GM21529 (cell line): ENCODE measurements at regions not wholly inside any gene's neighbourhood (a gene's known extent, or its start where the extent isn't known, plus 50 kb on each side); places are given as distances from the start of the nearest gene placed in this dataset.

ENCODE experiments used
- ATAC-seq: cut with Tn5 transposase; IDR thresholded peaks from one replicate; pipeline ENCODE4 v1.9.1; 2021; ENCODE audit not compliant: unreplicated experiment

DNA sequence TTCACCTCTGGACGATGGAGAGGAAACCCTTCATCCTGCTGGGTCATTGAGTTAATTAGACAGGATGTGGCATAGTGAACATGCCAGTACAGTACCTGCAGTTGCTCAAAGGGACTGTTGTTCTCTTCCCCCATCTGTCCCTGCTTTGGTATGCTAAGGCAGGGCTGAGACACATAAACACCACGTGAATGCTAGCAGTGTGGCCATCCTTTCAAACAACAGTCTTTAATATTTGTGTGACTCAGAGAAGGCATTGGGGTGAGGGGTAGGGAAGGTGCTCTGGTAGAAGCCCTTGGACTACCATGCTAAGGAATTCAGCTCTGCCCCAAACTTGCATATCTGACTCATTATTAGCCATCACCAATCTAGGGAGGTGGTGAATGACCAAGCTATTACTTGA, 180.2 kb upstream of the ZNF618 start:
- ATAC-seq = no peak

DNA sequence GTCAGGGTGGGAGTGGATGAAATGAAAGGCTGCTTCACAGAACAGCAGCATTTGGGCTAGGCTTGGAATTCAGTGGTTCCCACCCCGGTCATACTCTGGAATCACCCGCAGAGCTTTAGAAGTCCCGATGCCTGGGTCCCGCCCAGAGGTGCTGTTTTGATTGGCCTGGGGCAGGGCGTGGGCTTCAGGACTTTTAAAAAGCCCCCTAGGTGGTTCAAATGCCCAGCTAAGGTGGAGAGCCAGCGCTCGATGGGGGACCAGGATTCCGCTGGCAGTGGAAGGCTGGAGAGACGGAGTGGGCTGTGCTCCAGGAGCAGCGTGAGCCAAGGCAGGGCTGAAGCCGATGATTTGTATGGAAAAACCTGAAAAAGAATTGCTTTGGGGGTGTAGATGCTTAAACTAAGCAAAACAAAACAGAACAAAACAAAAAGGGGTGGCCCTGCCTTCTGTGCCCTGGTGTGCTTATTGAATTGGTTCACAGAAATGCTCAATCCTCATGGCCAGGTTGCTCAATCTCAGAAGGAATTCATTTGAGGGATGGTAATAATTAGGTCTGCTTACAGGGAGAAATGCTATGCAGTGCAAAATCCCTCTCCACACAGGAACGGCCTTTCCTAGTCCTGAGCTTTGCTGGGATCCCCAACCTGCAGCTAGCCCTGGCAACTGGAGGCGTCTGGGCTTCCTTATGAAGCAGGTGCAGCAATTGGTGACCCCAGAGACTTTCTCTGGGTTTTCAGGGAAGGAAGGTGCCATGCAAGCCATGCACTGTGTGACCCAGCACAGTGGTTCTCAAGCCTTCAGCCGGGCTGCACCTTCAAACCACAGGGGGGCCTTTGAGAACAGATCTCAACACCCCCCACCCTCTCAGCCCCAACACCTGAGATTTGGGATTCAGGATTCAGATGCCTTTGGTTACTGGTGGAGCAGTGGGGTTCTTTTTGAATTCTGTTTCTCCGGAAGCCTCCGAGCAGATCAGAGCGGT, 174.0 kb upstream of the ZNF618 start:
- ATAC-seq = no peak

DNA sequence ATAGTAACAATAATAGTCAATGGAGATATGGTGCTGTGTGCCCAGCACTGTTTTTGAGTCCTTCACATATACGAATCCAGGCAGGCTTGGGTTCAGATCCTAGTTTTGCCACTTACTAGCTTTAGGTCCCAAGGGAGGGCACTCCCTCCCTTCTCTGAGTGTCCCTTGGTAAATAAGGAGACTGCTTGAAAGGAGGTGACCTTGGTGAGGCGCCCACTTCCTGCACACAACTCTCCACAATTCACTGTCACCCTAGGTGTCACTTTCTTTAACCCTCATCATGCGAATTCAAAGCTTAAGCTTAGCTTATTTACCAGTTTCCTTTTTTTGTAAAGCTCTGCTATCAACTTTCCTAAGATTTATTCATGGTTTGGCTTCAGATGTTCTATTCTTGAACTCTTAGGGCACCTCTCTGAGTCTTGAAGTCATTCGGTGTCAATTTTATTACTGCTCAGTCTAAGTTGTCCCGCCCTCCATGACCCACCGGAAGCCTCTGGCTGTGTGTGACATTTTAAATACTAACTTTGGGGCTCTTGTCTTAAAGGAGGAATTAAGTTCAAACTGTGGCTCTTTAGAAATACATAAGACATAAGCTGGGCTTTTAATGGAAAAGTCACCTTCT, 170.7 kb upstream of the ZNF618 start:
- no peak for ATAC-seq

DNA sequence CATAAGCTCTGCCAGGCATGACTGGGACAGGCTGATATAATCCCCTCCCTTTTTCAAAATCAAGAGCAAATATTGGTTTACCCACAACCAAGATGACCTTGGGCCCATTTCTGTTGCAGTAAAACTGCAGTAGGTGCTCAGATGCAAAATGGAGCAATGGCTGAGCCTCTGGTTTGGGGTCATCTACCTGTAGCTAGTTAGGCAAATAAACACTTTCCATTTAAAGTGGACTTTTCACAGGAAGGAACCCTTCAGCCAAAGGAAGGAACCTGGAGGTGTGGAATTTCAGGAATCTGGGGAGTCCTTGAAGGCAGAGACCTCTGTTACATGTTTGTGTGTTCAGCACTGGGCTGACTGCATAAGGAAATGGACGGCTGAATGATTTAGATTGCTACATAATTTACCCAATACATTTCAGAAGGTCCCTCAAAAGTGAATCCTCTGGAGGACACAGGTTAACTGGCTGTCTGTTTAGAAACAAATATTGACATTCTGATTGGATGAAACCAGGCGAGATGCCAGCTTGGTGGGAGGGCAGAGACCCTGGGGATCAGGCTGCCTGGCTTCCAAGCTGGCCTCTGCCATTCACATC, 170.1 kb upstream of the ZNF618 start:
- ATAC-seq = no peak

DNA sequence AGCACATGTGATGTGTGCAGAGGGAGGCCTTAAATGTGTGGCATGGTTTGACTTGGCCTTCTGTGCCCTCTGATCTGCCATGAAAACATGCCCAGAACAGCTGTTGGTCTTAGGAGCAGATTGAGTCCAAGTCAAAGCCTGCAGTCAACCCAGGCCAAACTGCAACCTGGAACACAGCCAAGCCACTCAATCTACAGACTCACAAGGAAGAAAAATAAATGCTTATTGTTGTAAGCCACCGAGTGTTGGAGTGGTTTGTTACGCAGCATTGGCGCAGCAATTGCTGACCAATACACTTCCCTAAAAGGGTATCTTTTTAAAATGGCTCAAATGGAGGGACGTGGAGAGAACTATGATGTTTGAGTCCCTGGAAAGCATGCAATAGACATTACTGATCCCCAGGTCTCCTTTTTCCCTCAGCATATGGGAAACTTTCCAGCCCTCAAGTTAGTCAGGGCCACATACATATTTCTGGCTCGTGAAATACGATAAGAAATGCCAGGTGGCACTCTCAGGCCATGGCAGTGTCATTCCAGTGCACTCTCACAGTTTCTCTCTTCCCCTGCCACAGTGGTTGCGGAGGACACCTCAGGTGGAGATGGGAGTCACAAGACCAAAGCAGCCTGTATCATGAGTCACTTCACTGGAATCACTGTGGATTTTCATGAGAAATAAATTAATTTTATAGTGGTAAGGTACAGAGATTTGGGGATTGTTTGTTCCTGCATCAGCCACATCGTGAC, 168.0 kb upstream of the ZNF618 start:
- ATAC-seq = no peak

DNA sequence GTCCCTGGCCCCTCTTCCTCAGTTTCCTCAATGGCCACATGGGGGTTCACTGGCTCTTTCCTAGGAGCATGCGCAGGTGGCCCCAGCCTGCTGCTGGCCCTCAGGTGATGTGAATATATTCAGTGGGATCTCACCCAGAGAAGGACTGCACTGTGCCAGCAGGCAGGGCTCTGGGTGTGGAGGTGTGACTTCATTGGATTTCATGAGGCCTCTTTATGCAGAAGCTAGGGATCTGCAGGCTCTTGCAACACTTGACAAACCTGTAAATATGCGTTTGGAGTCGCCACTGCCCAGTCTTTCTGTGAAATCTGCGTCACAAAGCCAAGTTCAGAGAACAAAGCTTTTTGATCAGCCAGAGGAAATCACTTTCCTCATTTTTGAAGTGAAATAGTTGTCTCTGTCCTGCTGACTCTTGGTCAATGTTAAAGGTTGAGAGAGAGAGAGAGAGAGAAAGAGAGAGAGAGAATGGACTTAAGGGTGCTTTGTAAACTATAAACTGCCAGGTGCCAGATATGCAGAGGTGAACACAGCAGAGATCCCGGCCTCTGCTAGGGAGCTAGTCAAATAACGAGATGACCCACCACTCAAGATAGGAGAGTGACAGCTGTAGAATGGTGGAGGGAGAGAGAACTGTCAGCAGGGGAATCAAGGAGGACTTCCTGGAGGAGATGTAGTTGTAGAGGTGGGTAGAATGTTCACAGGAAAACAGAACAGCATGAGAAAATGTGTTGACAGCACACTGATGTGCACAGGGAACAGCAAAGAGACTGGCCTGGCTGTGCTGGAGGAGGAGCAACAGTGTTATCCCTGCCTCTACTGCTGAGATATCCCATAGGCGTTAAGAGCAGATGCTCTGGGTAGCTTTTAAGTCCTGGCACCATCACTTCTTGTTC, 167.0 kb upstream of the ZNF618 start:
- no peak for ATAC-seq

DNA sequence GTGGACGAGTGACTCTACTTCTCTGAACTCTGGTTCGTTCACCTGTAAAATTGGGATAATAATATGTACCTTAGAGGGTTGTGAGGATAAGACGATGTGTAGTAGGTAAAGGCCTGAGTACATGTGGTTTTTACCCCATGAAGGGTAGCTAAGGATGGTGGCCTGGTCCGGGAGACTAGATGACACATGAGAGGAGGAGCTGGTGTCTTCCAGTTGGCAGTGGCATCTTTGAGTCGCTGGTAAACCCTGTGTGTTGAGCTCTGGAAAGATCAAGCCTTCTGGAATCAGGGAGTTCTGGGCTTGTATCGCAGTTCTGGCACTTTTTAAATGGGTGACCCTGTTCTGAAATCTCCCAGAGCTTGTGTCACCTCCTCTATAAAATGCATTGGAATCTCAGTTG, 166.4 kb upstream of the ZNF618 start:
- ATAC-seq = no peak

DNA sequence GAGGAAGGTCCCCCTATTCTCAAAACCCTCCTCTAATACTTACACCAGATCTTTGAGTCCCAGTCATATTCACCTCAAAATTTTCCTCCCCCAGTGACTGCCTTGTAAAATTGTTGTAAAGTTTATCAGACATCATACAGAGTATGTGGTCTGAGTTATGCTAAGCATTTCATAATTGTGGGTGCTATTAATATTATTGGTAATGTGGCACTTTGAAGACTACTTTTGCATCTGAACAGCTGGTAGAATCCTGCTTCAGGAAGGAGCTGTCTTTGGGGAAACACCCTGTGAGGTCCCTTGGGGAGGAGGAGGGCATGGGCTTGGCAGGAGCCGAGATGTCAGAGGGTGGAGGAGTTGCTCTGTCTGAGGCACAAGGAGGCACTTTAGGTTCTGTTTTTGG, 164.9 kb upstream of the ZNF618 start:
- no peak for ATAC-seq

DNA sequence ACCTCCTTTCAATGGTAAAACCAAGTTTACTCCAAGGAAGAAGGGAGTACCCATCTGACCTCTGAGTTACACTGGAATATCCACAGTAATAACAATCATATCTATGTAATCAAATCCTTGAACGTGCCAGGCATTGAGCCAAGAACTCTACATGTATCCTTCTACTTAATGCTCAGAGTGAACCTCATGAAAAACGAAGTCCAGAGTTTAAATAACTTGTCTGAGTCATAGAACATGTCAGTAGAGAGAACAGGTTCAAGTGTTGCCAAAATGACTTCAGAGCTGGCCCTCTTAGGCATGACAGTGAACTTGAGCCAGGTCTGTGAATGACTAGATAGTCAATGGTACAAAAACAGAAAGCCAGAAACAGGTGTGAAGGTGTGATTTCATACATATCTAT, 164.1 kb upstream of the ZNF618 start:
- no peak for ATAC-seq

DNA sequence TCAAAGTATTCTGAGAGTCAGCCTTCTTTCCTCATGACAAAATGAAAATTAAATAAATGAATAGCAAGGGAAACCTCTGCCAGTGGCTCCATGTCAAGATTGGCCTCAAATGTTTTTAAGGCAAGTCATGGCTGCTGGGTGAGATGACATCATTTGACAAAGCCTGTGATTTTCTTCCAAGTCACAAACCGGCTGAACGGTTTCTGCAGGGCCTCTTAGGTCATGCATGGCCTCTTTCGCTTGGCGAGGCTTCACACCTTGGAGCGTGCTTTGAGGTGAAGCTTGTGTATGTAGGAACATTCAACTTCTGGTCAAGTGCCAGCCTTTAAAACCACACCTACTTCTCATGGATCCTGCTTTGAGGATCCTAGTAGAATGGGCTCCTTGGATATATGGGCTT, 161.0 kb upstream of the ZNF618 start:
- no peak for ATAC-seq

DNA sequence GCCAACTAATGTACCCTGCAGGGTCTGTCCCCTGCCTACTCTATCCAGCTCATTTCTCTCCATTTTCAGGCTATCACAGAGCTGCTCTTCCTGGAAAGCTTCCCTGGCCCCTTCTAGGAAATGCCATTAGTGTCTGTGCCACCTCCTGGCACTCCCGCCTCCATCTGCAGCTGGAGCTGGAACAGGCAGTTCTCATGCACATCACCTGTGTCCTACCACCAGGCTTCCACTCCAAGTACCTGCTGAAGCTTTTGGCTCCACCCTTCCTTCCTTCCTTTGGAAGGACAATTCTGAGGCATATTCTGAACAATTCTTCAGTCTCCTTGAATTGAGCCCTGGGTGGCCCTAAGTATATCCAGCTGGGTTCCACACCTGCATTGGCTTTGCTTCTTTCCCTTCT, 156.2 kb upstream of the ZNF618 start:
- no peak for ATAC-seq

DNA sequence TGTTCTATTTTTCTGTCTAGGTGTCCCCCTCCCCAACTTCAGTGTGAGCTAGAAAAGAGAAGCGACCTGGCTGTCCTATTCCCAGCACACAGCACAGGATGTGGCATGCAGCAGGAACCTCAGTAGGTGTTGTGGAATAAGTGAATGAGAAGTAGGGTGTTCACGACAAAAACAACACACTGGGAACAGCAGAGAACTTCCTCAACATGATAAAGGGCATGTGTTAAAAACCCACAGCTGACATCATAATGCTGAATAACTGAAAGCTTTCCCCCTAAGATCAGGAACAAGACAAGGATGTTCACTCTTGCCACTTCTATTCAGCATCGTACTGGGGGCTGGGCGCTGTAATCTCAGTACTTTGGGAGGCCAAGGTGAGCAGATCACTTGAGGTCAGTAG, 155.6 kb upstream of the ZNF618 start:
- ATAC-seq = no peak

DNA sequence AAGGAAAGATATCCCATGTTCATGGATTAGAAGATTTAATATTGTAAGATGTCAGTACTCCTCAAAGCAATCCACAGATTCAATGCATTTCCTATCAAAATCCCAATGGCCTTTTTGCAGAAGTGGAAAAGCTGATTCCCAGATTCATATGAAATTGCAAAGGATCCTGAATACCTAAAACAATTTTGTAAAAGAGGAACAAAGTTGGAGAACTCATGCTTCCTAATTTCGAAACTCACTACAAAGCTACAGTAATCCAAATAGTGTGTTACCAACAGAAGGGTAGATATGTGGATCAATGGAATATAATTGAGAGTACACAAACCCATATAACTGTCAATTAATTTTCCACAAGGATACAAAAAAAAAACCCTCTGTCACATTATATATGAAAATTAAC, 154.3 kb upstream of the ZNF618 start:
- ATAC-seq = no peak

DNA sequence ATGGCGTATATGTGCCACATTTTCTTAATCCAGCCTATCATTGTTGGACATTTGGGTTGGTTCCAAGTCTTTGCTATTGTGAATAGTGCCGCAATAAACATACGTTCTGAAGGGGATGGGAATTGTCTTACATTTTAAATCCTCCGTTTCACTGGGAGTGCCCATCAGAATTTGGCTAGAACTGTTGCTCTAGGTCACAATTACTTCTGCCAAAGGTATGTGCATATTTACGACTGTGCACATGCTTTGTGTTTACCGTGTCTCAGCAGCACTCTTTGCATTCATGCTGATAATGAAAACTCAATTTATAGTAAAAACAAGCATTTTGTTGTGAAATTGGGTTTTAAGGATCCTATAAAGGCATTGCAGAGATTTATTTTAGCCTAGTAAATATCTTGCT, 151.9 kb upstream of the ZNF618 start:
- no peak for ATAC-seq

DNA sequence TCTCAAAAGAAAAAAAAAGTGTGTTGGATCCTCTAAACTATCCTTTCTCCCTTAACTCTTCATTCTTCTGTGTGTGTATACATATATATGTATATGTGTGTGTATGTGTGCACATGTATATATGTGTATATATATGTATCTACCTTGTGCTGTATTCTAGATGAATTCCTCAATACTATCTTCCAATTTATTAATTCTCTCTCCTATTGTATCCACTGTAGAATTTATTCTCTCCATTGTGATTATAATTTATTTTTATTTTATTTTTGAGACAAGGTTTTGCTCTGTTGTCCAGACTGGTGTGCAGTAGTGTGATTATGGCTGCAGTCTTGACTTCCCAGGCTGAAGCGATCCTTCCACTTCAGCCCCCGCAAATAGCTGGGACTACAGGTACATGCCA, 147.1 kb upstream of the ZNF618 start:
- ATAC-seq = no peak

DNA sequence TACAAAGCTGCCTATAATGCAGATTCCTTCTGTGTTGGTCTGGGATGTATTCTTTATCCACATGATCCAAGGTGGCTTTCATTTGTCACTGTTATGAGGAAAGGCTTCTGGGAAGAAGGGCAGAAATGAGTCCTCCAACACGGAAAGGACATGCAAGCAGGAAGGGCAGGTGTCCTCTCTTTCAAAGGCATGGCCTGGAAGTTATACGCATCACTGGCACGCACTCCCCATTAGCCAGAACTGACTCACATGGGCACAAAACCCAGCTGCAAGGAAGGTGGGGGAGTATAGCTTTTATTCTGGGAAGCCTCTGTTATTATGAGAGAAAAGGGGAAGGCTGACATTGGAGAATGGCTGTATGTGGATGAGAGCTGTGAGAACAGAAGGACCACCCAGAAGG, 141.3 kb upstream of the ZNF618 start:
- ATAC-seq = no peak

DNA sequence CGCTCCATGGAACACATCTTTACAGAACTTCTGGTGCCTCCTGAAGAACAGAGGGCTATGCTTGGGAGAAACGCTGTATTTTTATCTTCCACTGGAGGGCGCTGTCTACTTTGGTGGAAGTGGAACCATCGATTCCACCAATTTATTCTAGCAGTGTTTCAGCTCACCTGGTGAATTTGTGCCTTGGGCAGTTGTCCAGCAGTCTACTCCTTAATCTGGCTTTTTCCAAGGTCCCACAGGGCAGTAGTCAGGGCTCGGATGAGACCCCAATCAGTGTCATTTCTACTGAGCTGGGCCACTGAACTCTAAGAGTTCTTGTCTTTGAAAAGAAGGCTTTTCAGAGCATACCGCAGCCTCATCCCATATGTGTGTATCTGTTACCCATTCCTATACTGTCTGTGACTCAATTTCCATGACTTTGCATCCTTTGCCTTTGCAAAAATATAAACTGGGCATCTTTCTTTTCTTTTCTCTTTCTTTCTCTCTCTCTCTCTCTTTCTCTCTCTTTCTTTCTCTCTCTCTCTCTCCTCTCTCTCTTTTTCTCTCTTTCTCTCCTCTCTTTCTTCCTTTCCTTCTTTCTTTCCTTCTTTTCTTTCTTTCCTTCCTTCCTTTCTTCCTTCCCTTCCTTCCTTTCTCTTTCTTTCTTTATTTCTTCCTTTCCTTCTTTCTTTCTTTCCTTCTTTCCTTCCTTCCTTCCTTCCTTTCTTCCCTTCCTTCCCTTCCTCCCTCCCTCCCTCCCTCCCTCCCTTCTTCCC, 138.4 kb upstream of the ZNF618 start:
- peak; percentile 57 for ATAC-seq

DNA sequence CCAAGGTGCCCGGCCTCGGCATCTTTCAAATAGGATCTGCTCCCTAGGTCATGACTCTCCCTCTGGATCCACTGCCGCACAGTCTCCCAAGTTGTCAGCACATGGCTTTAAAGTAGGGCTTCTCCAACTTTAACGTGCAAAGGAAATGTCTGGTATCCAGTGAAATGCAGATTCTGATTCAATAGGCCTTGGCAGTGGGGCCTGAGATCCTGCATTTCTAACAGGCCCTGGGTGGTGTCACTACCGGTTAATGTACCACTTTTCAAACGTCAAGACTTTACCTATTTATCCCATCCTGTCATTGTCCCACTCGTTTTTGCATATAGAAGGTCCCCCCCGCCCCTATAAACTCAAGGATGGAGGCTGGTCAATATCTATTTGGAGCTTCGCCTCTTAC, 137.6 kb upstream of the ZNF618 start:
- no peak for ATAC-seq

DNA sequence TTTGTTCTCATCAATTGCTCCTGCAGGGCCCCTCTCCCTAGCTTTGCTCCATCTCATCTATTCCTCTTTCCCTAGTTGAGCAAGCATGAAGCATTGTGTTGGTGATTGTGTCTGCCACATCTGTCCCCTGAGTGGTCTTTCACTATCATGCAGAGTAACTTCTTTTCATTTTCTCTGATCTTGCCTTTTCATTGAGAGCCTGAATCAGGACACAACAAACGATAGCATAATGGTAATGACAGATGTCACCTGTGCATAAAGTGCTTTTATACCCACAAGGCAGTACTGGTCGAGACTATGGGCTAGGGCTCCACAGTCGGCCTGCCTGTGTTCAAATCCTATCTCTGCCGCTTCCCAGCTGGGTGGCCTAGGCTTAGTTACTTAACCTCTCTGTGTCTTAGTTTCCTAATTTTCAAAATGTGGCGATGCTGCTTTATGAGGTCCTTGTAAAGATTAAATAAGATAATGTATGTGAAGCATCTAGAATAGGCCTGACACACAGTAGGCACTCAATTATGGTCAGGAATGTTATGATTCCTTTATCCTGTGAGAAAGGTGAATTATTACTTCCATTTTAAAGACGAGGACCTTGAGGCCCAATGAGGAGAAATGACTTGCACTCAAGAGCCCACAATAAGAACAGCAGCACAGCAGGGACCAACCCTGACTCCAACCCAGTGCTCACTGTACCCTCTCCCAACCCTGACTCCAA, 137.1 kb upstream of the ZNF618 start:
- no peak for ATAC-seq
